RCC 7860 (cell line): ENCODE measurements at regions not wholly inside any gene's neighbourhood (a gene's known extent, or its start where the extent isn't known, plus 50 kb on each side); places are given as distances from the start of the nearest gene placed in this dataset.
"Not testable (repeated sequence)": the region's sequence is repeated elsewhere in the genome, so short reads cannot be mapped to it uniquely, and the experiment has no call there.

ENCODE experiments used
- DNase-seq: peaks from one replicate; pipeline ENCODE4 v3.0.0-alpha.2; 2015; ENCODE audit warnings: low spot score
- FAIRE-seq: peaks from 2 replicates; lab custom pipeline; 2012; peaks lifted over from hg19 to GRCh38; lab: Jason Lieb, UNC

- DNase-seq (no peak), FAIRE-seq (no peak)
Observed at GRCh38 chr11:95412074-95412473, 181.1 kb upstream of the SESN3 start.

GRCh38 chr11:95410707-95411106 is 179.7 kb upstream of the SESN3 start:
- FAIRE-seq, DNase-seq: not testable (repeated sequence)

GRCh38 chr11:95406271-95406670 is 175.3 kb upstream of the SESN3 start:
- FAIRE-seq: no peak
- no peak for DNase-seq

- DNase-seq: no peak
- no peak for FAIRE-seq
Observed at GRCh38 chr11:95404370-95404769, 173.4 kb upstream of the SESN3 start.

GRCh38 chr11:95398437-95399112 is 167.6 kb upstream of the SESN3 start:
- FAIRE-seq (no peak), DNase-seq (no peak)

GRCh38 chr11:95392644-95393043 is 161.6 kb upstream of the SESN3 start:
- DNase-seq: no peak
- FAIRE-seq: no peak

GRCh38 chr11:95389427-95389826 is 158.4 kb upstream of the SESN3 start:
- no peak for DNase-seq
- FAIRE-seq: no peak

- FAIRE-seq: no peak
- DNase-seq: no peak
Observed at GRCh38 chr11:95388086-95388485, 157.1 kb upstream of the SESN3 start.

- DNase-seq: no peak
Observed at GRCh38 chr11:95387325-95387724, 156.3 kb upstream of the SESN3 start.

GRCh38 chr11:95385577-95385976 is 154.6 kb upstream of the SESN3 start:
- no peak for FAIRE-seq

More at GRCh38 chr11:95387325-95387724, 156.3 kb upstream of the SESN3 start:
- no peak for FAIRE-seq

GRCh38 chr11:95379479-95379878 is 148.5 kb upstream of the SESN3 start:
- DNase-seq (no peak), FAIRE-seq (no peak)

More at GRCh38 chr11:95385577-95385976, 154.6 kb upstream of the SESN3 start:
- DNase-seq: no peak

- DNase-seq: no peak
- FAIRE-seq: no peak
Observed at GRCh38 chr11:95378789-95379188, 147.8 kb upstream of the SESN3 start.

- FAIRE-seq (no peak), DNase-seq (no peak)
Observed at GRCh38 chr11:95378111-95378510, 147.1 kb upstream of the SESN3 start.

- FAIRE-seq: no peak
- no peak for DNase-seq
Observed at GRCh38 chr11:95375886-95376285, 144.9 kb upstream of the SESN3 start.

GRCh38 chr11:95375451-95375850 is 144.4 kb upstream of the SESN3 start:
- DNase-seq: no peak
- FAIRE-seq: no peak

GRCh38 chr11:95374105-95374504 is 143.1 kb upstream of the SESN3 start:
- DNase-seq (no peak), FAIRE-seq (no peak)

- FAIRE-seq (no peak), DNase-seq (no peak)
Observed at GRCh38 chr11:95373241-95373640, 142.2 kb upstream of the SESN3 start.

- FAIRE-seq: no peak
Observed at GRCh38 chr11:95372097-95372656, 141.2 kb upstream of the SESN3 start.

GRCh38 chr11:95371153-95371552 is 140.2 kb upstream of the SESN3 start:
- no peak for DNase-seq
- no peak for FAIRE-seq

More at GRCh38 chr11:95372097-95372656, 141.2 kb upstream of the SESN3 start:
- DNase-seq: no peak

- FAIRE-seq (no peak), DNase-seq (no peak)
Observed at GRCh38 chr11:95367726-95368125, 136.7 kb upstream of the SESN3 start.

- no peak for FAIRE-seq
Observed at GRCh38 chr11:95365348-95365747, 134.3 kb upstream of the SESN3 start.

More at GRCh38 chr11:95365348-95365747, 134.3 kb upstream of the SESN3 start:
- DNase-seq: no peak
